Endothelial cell of umbilical vein (primary cell): ENCODE measurements at regions not wholly inside any gene's neighbourhood (a gene's known extent, or its start where the extent isn't known, plus 50 kb on each side); places are given as distances from the start of the nearest gene placed in this dataset.

Source experiments
- BruUV-seq: library from RNA; stranded (reverse); fragments of 400-500 nt; replicated peaks from 2 replicates; lab custom pipeline; 2021; lab: Mats Ljungman, UMichigan
- CTCF ChIA-PET: fragments of 300-600, 350-600 bp; sonication (Branson Sonifier 250); formaldehyde crosslinking; loops from one replicate; lab custom pipeline; 2021; ENCODE audit warnings: antibody characterized with exemption, inconsistent platforms; lab: Charles Lee
- POLR2A ChIA-PET: fragments of 300-600, 350-600 bp; sonication (Branson Sonifier 250); formaldehyde crosslinking; loops from one replicate; lab custom pipeline; 2021; ENCODE audit warnings: antibody characterized with exemption, inconsistent platforms; lab: Charles Lee
- DNase-seq: peaks from one replicate; pipeline ENCODE4 v3.0.0-alpha.2; 2011; ENCODE audit warnings: low read depth, low spot score
- FAIRE-seq: peaks from 2 replicates; lab custom pipeline; 2011; peaks lifted over from hg19 to GRCh38; lab: Jason Lieb, UNC
- H2AFZ ChIP-seq: 2 replicates; pipeline ENCODE4 v1.6.0; 2012; ENCODE audit warnings: low read depth, low read length, control low read depth, inconsistent platforms
- H3K27ac ChIP-seq: 2 replicates; pipeline ENCODE4 v1.5.1; 2011; ENCODE audit warnings: low read depth, mild to moderate bottlenecking, control low read depth, low read length, moderate library complexity; ENCODE audit not compliant: insufficient read depth
- H3K27me3 ChIP-seq, 2 experiments: 2 replicates each; pipeline versions ENCODE4 v1.6.0 to v1.6.1; 2011; ENCODE audit warnings: low read length in 2 of 2, mixed read lengths in 1 of 2; ENCODE audit not compliant: control insufficient read depth in 2 of 2, insufficient read depth in 2 of 2
- H3K36me3 ChIP-seq, 2 experiments: 2 replicates in 1 of 2; 3 replicates in 1 of 2; pipeline ENCODE4 v1.5.1; 2011; ENCODE audit warnings: low read length in 2 of 2, mild to moderate bottlenecking in 1 of 2, moderate library complexity in 1 of 2; ENCODE audit not compliant: control insufficient read depth in 2 of 2, insufficient read depth in 2 of 2; ENCODE audit errors: extremely low read depth in 1 of 2
- H3K4me1 ChIP-seq: 3 replicates; pipeline ENCODE4 v1.5.1; 2011; ENCODE audit warnings: mild to moderate bottlenecking, low read length; ENCODE audit not compliant: control insufficient read depth, insufficient read depth; ENCODE audit errors: extremely low read depth
- H3K4me2 ChIP-seq: 2 replicates; pipeline ENCODE4 v1.6.1; 2011; ENCODE audit warnings: low read length, control low read depth, mixed read lengths; ENCODE audit not compliant: insufficient read depth
- H3K4me3 ChIP-seq, 3 experiments: fragments of 200-600 bp in 1 of 3; sonication (generic), shearing (Covaris generic) in 1 of 3; replicated peaks in 1 of 3; 2 replicates each; pipeline ENCODE4 v1.5.1; 2011 to 2016; ENCODE audit warnings: control low read depth in 3 of 3, low read length in 3 of 3, mild to moderate bottlenecking in 2 of 3, inconsistent platforms in 1 of 3, low read depth in 1 of 3, moderate library complexity in 1 of 3; ENCODE audit not compliant: insufficient read depth in 1 of 3
- H3K79me2 ChIP-seq: 2 replicates; pipeline ENCODE4 v1.6.0; 2012; ENCODE audit warnings: low read length, inconsistent platforms; ENCODE audit not compliant: control insufficient read depth, insufficient read depth
- H3K9ac ChIP-seq: replicated peaks from 2 replicates; pipeline ENCODE3; 2011; ENCODE audit warnings: low read length, control low read depth; ENCODE audit not compliant: insufficient read depth; ENCODE audit errors: extremely low read depth
- H3K9me1 ChIP-seq: replicated peaks from 3 replicates; pipeline ENCODE4 v1.6.0; 2011; ENCODE audit warnings: mild to moderate bottlenecking, low read length; ENCODE audit not compliant: control insufficient read depth, insufficient read depth; ENCODE audit errors: extremely low read depth
- H3K9me3 ChIP-seq: replicated peaks from 2 replicates; pipeline ENCODE4 v1.5.1; 2012; ENCODE audit warnings: low read length, inconsistent platforms; ENCODE audit not compliant: control insufficient read depth, insufficient read depth
- H4K20me1 ChIP-seq: replicated peaks from 2 replicates; pipeline ENCODE3; 2011; ENCODE audit warnings: mild to moderate bottlenecking, low read length; ENCODE audit not compliant: control insufficient read depth, insufficient read depth; ENCODE audit errors: extremely low read depth
- EZH2 ChIP-seq: IDR thresholded peaks from 2 replicates; pipeline ENCODE4 v1.6.1; 2012; ENCODE audit warnings: borderline replicate concordance, low read depth, mild to moderate bottlenecking, moderate library complexity, low read length, inconsistent platforms; ENCODE audit not compliant: severe bottlenecking
- FOS ChIP-seq: IDR thresholded peaks from 2 replicates; pipeline ENCODE4 v1.6.1; 2011; ENCODE audit warnings: mild to moderate bottlenecking, low read length, moderate library complexity, borderline replicate concordance; ENCODE audit not compliant: insufficient read depth
- GATA2 ChIP-seq: IDR thresholded peaks from 2 replicates; pipeline ENCODE4 v1.7.0; 2011; ENCODE audit warnings: low read depth, mild to moderate bottlenecking, moderate library complexity, mixed read lengths, low read length; ENCODE audit not compliant: insufficient read length, insufficient read depth
- JUN ChIP-seq: IDR thresholded peaks from 2 replicates; pipeline ENCODE4 v1.6.1; 2011; ENCODE audit warnings: borderline replicate concordance, low read depth; ENCODE audit not compliant: insufficient read length, insufficient read depth
- MYC ChIP-seq: IDR thresholded peaks from one replicate; pipeline ENCODE4 v1.6.1; 2011; ENCODE audit warnings: mild to moderate bottlenecking, low read depth, low read length
- POLR2A ChIP-seq: IDR thresholded peaks from 2 replicates; pipeline ENCODE4 v1.6.1; 2012; ENCODE audit warnings: low read depth, mild to moderate bottlenecking, control low read depth, low read length
- POLR2AphosphoS5 ChIP-seq: IDR thresholded peaks from 2 replicates; pipeline ENCODE4 v1.6.1; 2012; ENCODE audit warnings: low read depth, mild to moderate bottlenecking, control low read depth, low read length, moderate library complexity; ENCODE audit not compliant: insufficient read depth
- dilution Hi-C: fragments of 300-500 bp; cut with MboI; formaldehyde crosslinking; loops from one replicate; pipeline ENCODE4 v1.15.0; 2019; ENCODE audit warnings: low sequenced_read_pairs; ENCODE audit not compliant: extremely low pct_ligation_motif_present
- intact Hi-C: fragments of 100-400 bp; cut with micrococcal nuclease; formaldehyde crosslinking; loops from one replicate; pipeline ENCODE4 v1.10.0; 2022
- TF ChIP-seq, protein P1 (sequence below): IDR thresholded peaks from 2 replicates; pipeline ENCODE4 v1.6.1; 2011; ENCODE audit not compliant: insufficient read depth, insufficient read length
- TF ChIP-seq, protein P2 (sequence below), 2 donors: IDR thresholded peaks; 1 replicate in 1 of 2; 2 replicates in 1 of 2; pipeline ENCODE4 v1.5.1; 2011; ENCODE audit warnings: low read length in 2 of 2, mild to moderate bottlenecking in 2 of 2, moderate library complexity in 2 of 2, control low read depth in 1 of 2, inconsistent platforms in 1 of 2, low read depth in 1 of 2; ENCODE audit not compliant: insufficient read depth in 1 of 2; ENCODE audit errors: extremely low read depth in 1 of 2

DNA sequence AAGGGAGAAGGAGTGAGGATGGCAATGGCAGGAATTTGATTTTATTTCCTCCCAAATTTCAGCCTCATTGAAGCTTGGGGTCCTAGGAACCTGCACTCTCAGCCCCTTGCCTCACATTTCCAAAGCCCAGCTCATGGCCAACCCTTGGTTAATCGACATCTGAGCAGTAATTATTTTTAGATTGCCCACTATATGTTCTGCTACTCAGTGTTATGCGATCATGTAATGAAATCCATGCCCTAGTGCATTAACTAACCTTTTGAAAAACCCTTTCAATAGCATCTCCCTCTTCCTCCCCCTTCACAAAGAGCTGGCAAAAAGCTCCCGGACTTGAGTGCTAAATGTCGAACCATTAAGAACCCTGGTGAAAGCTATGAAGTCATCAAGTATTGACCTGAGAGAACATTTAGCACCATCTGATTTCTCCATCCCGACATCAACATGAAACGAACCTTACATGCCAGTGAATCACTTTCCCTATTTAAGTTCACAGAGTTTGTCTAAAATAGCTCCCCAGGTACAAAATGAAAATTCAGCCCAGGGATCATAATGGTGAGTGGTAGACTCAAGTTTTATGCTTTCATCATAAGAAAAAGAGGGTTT, 59.2 kb upstream of the RPS6KA3 start:
- Histone ChIP-seq H3K9me3 (no peaks in the 10 kb centered on the region), H2AFZ (no peak overlapping the region), H3K27ac (no peak overlapping the region), H3K9ac (no peak overlapping the region), H3K27me3 (no peaks in the 10 kb centered on the region), H3K36me3 (no peaks in the 10 kb centered on the region), H3K79me2 (no peaks in the 10 kb centered on the region), H3K4me3 (no peak overlapping the region), H3K9me1 (no peaks in the 10 kb centered on the region), H3K4me2 (no peak overlapping the region), H4K20me1 (no peaks in the 10 kb centered on the region), H3K4me1 (no peaks in the 10 kb centered on the region)
- dilution Hi-C loops (no loop called here), intact Hi-C loops (no loop called here)
- ChIA-PET CTCF (no interaction called here), POLR2A (no interaction called here)
- no peak for FAIRE-seq
- BruUV-seq = no TSS peak
- DNase-seq = no peak
- TF ChIP-seq JUN (no peak), MYC (no peak), POLR2AphosphoS5 (no peak), POLR2A (no peak)
- TF ChIP-seq, protein P1, sequence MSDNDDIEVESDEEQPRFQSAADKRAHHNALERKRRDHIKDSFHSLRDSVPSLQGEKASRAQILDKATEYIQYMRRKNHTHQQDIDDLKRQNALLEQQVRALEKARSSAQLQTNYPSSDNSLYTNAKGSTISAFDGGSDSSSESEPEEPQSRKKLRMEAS = no peak
- TF ChIP-seq, protein P2, sequence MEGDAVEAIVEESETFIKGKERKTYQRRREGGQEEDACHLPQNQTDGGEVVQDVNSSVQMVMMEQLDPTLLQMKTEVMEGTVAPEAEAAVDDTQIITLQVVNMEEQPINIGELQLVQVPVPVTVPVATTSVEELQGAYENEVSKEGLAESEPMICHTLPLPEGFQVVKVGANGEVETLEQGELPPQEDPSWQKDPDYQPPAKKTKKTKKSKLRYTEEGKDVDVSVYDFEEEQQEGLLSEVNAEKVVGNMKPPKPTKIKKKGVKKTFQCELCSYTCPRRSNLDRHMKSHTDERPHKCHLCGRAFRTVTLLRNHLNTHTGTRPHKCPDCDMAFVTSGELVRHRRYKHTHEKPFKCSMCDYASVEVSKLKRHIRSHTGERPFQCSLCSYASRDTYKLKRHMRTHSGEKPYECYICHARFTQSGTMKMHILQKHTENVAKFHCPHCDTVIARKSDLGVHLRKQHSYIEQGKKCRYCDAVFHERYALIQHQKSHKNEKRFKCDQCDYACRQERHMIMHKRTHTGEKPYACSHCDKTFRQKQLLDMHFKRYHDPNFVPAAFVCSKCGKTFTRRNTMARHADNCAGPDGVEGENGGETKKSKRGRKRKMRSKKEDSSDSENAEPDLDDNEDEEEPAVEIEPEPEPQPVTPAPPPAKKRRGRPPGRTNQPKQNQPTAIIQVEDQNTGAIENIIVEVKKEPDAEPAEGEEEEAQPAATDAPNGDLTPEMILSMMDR (IDR thresholded peaks at IDR 0.05; ENCODE audit: extremely low read depth in 1 of 2, insufficient read depth in 1 of 2, low read depth in 1 of 2, low read length in 2 of 2) = no peak

DNA sequence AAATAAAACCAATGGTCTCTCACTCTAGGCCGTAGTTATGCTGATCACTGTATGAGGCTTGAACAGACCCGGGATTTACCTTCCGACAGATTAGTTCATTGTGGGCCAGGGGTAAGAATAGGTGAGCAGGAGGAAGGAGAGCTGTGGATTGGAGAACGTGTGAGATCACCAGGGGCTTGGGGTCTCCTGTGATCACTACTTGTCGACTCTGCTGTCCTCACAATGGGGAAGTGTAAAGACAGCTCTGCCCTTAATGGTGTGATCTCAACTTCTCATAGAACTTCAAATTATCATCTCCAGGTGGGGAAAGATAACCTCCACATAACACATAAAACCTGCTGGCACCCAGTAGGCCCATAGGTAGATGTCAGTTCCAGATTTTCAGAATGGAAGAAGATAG, 56.2 kb upstream of the RPS6KA3 start:
- Histone ChIP-seq H3K4me3 (no peak overlapping the region), H2AFZ (no peak overlapping the region), H3K4me2 (no peak overlapping the region), H3K27ac (no peak overlapping the region), H3K9me1 (no peaks in the 10 kb centered on the region), H3K36me3 (no peaks in the 10 kb centered on the region), H3K79me2 (no peaks in the 10 kb centered on the region), H3K4me1 (no peaks in the 10 kb centered on the region), H3K27me3 (no peaks in the 10 kb centered on the region), H3K9me3 (no peaks in the 10 kb centered on the region), H3K9ac (no peak overlapping the region), H4K20me1 (no peaks in the 10 kb centered on the region)
- ChIA-PET POLR2A (no interaction called here), CTCF (no interaction called here)
- intact Hi-C loops = no loop called here
- FAIRE-seq = peak; percentile 54
- no peak for DNase-seq
- dilution Hi-C loops = no loop called here
- no TSS peak for BruUV-seq
- TF ChIP-seq, protein P1 = no peak
- TF ChIP-seq JUN (no peak), MYC (no peak), FOS (no peak), GATA2 (no peak), EZH2 (no peak), POLR2AphosphoS5 (no peak), POLR2A (no peak)
- TF ChIP-seq, protein P2 (IDR thresholded peaks at IDR 0.05; ENCODE audit: extremely low read depth in 1 of 2, insufficient read depth in 1 of 2, low read depth in 1 of 2, low read length in 2 of 2) = no peak
